Nucleus accumbens (tissue), 56 donors: ENCODE measurements at regions not wholly inside any gene's neighbourhood (a gene's known extent, or its start where the extent isn't known, plus 50 kb on each side); places are given as distances from the start of the nearest gene placed in this dataset.
A peak's percentile ranks its signal among the peaks of the same experiment; 100 is the strongest.

ENCODE experiments used
- DNase-seq, 56 donors: peaks; one replicate each; lab custom pipeline; 2025; lab: John Stamatoyannopoulos, UW

DNA sequence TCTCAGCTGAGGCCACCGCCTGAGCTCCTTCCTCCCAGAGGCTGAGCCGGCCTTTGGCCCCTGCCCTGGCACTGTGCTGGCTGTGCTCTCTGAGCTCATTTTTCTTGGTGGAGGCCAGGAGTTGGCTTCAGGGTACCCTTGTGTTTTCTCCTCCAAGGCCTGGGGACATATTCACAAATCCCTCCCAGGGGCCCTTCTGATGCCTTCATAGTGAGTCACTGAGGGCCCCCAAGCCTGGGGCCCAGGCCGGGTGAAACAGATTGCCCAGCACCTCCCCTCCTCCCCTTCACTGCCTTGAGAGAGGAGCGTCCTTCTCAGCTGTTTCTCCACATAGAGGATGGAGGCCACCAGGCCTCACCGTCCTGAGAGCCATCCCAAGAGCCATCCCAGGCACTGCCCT, 105.8 kb downstream of the SIK1 start:
- no peak for DNase-seq

DNA sequence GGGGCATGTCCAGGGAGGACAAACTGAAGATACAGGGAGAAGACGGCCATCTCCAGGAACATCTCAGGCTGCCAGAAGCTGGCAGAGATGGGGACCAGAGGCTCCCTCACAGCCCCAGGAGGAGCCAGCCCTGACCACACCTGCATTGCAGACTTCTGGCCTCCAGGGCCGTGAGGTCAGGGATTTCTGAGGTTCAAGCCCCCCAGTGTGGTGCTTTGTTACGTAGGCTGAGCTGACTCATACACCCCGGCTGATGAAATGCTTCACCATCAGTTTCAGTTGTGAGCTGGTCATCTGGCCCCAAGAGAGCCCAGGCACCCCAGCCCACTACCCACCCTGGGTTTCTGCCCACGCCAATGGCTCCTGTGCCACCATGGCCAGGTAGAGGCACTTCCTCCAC, 106.4 kb downstream of the SIK1 start:
- DNase-seq: no peak

DNA sequence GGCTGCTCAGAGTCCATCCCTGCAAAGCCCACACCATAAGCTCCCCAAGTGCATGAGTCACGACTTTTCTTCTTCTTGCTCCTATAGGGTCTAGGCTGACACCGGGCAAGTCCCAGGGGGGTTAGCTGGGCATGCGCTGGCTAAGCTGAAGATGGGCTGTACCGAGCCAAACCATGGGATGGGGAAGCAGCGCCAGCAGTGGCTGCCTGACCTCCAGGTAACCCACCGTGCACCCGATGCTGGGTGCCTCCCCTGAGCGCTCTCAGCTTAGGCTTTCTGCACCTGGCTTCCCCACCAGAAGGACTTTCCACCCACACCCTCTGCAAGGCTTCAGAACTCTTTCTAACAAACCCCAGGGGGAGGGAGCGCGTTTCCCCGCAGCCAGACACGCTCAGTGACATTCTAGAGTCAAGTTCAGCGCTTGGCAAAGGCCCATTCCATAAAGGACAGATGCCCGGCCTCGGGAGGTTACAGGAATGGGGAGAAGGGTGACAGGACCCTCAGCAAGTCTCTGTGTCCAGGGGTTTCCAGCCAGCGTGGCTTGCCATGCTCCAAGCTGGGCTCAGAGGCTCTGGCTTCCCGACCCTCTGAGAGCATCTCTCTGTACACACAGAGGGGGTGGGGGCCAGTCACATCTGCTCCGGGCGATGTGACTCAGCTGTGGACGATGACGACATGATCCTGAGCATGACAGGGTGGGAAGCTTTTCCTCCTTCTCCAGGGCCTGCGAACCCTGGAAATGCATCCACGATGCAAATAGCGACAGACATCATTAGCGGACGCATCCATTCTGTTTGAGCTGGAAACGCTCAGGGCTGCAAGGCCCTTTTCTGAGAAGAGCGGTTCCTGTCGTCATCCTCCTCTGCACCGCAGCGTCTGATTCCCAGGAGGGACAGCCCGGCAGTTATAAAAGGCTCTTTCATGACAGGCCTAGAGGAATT, 107.8 kb downstream of the SIK1 start:
- DNase-seq: peak in 14 of 56 donors; percentile 9 to 78 (median 26)

DNA sequence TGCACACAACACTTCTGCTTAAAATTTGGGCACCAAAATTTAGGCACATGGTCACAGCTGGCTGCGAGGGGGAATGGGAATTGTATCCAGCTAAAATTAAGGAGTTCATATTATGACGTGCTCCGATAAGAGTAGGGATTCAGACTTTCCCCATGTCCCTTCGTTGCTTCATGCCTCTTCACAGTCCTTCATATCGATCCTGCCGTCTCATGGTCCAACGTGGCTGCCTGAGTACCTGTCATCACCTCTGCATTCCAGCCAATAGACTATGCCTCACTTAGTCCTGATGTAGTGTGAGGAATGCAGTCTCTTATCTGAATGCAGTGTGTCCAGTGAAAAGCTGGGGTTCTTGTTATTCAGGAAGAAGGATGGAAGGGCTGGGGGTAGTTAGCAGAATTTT, 108.6 kb downstream of the SIK1 start:
- DNase-seq: no peak

DNA sequence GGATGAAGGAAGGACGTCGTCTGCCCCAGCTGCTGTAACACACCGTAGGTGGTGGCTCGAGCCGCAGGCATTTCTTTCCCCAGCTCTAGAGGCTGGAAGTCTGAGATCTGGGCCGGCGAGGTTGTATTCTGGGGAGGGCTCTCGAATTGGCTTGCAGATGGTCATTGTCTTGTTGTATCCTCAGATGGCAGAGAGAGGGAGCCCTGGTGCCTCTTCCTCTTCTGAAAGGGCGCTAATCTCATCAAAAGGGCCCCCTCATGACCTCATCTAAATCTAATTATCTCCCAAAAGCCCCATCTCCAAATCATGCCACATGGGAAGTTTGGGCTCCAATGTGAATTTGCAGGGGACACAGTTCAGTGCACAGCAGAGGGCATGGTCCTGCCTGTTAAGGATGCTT, 109.0 kb downstream of the SIK1 start:
- no peak for DNase-seq

DNA sequence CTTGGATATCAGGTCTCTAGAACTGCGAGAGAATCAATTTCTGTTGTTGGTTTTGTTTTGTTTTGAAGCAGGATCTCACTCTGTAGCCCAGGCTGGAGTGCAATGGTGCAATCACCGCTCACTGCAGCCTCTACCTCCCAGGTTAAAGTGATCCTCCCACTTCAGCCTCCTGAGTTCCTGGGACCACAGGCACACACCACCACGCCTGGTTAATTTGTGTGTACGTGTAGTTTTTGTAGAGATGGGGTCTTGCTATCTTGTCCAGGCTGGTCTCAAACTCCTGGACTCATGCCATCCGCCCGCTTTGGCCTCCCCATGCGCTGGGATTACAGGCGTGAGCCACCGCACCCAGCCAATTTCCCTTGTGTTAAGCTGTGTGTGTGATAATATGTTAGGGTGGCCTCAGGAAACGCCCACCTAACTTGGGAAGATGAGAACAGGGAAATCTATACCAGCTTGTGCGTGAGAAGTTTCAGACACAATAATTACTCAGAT, 109.6 kb downstream of the SIK1 start:
- no peak for DNase-seq

DNA sequence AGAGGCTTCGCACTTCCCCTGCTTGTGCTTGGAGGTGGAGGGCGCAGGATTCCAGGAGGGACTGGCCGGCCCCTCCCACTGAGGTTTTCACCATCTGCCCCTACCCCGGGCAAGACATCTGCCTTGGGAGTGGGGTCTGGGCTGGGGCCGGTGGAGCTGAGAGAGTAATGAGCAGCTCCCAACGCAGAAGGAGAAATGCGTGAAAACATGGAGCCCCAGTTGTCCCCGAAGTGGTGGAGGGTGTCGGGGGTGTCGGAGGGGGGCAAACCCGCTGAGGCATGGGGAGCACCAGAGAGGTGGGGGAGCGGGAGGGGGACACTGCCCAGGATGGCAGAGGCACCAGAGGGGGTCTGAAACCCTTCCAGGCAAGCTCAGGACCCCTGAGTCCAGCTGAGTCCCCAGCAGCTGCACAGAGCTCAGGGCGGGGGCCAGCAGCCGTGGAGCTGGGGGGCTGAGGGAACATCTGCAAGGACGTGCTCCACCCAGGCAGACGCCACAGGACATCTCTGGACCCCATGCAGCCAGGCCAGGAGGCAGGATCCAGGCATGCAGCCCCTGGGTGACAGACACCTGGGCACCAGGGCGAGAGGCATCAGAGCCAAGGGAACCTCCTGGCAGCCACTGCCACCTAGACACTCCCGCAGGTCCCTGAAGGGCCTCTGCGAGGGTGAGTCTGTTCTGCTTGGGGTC, 110.6 kb downstream of the SIK1 start:
- no peak for DNase-seq

DNA sequence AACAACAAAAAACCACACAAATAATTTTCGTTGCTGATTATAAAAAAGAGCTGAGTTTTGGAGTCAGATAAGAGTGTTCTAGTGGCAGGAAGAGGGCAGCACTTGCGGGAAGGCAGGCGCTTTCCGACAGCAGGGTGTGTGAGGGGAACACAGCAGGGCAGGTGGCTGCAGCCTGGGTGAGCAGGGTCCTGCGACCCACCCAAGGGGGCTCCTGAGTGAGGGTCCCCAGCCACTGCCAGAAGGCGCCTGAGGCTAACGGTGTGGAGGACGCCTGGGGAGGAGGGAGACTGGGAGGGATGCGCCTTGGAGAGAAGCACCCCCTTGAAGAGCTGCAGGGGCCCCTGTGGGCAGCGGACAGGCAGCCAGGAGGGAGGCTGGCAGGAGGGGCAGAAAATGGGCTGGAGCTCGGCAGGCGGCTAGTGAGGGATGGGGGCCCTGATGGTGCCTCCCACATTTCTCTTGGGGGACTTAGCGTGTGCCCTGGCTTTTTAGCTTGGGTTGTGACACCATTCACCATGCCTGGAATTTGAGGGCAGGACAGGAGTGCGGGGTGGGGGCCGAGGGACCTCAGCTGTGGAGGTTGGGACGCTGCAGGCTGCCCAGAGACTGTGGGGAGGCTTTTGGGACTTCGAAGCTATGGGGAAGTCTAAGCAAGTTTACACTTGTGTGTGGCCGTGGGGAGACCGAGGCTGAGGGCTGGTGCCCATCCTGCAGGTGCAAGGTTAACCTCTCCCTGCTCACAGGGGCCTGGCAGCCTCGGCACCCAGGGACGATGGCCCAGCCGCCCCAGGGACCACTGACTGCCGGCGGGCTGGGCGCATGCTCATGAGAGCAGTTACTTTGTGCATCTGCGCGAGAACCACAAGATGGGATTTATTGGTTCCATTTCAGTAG, 111.4 kb downstream of the SIK1 start:
- DNase-seq: no peak

DNA sequence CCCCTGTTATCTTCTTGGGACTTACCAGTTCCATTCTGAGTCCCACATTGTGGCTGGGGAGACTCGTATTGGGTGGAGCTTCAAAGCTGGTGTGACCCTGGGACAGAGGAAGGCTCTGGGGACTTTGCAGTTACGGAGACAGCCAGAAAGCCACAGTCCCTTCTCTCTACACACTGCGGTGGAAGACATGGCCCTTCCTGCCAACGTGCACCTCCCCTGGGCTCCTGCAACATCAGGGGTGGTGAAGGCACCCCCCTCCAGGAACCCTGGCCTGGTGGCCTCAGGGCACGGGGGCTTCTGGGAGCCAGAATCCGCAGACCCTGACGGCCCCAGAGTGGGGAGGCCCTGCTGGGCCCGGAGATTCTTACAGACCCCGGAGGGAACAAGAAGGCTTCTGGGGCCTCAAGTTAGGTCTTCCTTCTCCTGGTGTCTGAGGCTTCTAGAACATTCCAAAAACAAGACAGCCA, 113.0 kb downstream of the SIK1 start:
- DNase-seq: no peak

DNA sequence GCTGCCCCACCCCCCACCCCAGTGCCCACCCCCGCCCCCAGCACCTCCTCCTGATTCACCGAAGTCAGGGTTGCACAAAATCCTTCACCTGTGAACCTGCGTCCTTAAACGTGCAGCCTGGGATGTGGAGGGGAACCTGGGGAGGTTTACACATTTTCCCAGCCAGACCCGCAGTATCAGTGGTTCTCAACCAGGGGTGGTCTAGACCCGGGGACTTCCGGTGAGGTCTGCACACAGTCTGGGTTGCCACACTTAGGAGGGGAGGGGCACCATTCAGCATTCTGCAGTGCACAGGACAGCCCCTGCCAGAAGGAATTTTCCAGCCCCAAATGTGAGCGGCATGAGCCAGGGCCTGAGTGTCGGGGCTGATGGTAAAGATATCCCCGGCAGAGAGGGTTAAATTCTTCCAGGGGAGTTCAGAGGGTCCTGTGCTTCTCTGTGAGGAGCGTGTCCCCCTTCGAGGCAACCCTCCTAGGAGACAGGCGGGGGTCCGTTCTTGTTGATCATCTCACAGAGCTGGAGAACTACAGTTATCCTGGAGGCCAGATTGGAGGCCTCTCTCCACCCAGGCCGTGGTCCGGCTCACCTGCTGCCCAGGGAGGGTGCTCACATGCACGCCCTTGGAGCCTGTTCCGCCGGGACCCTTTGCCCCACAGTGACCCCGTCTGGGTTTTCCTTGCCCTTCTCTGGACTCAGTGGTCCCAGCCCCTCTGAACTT, 113.6 kb downstream of the SIK1 start:
- no peak for DNase-seq

DNA sequence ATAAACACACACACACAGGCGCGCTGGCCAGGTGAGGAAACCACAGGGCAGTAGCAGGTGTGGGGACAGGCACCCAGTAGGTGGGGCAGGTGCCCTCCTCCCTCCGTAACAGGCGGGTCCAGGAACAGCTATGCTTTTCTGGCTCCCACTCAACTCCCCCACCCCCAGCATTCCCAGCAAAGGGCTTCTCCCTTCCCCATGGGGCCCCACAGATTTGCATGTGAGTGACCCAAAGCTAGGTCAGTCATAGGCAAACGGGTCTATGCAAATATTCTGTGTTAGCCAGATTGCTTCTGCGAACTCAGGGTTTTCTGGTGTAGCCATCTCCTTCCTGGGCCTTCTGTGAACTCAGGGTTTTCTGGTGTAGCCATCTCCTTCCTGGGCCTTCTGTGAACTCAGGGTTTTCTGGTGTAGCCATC, 114.2 kb downstream of the SIK1 start:
- DNase-seq: no peak

DNA sequence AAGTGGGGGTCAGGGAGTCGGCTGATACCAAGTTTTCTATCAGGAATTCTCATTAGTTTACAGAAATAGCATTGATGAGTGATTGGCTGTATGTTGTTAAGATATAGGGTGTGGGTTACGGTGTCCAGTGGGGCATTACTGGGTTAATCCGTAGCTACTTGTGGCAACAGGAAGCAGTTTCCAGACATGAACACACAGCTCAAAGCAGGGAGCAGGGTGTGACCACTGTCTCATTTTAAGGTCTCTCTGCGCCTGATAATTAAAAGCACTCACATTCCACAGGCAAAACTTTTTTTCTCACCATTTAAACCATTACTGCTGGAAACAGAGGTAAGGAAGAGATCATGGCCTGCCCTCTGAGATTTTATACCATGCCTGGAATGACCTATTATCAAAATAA, 114.9 kb downstream of the SIK1 start:
- no peak for DNase-seq

DNA sequence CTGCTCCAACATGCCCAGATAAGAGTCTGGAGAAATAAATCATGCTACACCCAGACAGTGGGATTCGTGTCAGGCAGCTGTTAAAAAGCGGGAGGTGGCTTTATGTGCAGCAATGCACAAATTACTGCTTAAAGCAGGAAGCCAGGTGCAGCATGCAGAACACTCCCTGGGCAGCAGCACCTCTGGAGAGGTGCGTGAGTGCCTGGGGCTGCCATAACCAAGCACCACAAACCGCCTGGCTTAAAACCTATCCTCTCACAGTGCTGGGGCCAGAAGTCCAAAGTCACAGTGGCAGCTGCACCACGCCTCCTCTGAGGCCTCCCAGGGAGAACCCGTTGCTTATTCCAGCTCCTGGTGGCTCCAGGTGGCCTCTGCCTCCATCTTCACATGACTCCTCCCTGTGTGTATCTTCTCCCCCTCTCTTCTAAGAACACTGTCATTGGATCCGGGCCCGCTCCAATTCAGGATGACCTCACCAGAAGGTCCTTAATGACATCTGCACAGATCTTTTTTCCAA, 115.6 kb downstream of the SIK1 start:
- DNase-seq: no peak

DNA sequence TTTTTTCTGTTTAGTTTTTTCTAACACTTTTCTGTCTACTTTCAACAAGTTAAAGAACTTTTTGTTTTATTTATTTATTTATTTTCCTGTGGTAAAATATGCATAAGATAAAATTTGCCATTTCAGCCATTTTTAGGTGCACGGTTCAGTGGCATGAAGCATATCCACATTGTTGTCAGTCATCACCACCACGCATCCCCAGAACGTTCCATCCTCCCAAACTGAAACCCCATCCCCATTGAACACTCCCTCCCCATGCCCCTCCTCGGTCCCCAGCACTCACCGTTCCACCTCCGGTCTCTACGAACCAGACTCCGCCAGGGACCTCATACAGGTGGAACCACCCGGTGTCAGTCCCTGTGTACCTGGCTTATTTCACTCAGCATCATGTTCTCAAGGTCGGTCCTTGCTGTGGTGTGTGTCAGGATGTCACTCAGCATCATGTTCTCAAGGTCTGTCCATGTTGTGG, 118.1 kb downstream of the SIK1 start:
- DNase-seq: no peak

DNA sequence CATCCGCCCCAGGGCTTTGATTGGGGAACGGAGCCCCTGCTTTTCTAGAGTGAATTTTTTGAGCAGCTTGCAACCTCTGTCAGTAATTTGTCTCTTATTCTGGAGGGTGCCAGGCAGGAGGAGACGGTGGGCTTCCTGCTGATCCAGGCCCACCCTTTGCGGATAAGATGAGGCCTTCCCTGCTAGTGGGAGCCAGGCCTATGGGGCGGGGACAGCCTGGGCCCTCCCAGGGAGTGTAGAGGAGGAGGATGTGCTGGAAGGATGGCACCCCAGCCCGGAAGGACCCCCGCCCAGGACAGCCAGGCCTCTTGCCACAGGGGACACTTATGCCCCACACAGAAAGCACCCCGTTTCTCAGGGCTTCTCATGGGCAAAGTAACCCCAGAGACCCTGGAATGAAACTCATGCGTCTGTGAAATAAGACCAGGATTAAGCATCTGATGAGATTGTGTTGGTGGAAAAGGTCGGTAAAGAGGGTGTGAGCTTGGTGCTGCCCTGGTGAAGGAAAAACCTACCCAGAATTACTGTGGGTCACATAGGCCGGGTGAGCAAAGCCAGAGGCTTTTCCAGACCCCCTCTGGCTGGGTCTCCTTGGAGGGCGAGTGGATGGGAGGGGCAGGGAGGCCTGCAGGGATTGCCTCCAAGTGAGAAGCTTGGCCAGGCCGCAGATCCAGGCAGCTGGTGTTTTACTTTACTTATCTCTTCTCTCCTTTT, 118.7 kb downstream of the SIK1 start:
- DNase-seq: no peak

DNA sequence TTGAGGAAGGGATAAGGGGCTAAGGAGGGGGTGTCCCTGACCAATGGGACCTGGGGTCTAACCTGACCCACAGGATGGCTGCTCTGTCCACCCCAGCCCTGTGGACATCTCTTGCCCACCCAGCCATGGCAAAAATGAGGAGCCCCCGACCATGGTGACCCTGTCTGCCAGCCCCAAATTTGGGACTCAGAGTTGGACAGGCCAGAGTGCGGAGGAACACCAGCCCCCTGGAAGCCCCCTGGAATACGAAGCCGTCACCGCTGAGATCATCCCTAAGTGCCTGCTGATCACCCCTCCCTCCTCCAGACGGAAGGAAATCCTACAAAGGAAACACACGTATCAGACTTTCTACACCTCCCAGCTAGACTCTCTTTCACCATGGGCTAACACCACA, 119.3 kb downstream of the SIK1 start:
- no peak for DNase-seq

DNA sequence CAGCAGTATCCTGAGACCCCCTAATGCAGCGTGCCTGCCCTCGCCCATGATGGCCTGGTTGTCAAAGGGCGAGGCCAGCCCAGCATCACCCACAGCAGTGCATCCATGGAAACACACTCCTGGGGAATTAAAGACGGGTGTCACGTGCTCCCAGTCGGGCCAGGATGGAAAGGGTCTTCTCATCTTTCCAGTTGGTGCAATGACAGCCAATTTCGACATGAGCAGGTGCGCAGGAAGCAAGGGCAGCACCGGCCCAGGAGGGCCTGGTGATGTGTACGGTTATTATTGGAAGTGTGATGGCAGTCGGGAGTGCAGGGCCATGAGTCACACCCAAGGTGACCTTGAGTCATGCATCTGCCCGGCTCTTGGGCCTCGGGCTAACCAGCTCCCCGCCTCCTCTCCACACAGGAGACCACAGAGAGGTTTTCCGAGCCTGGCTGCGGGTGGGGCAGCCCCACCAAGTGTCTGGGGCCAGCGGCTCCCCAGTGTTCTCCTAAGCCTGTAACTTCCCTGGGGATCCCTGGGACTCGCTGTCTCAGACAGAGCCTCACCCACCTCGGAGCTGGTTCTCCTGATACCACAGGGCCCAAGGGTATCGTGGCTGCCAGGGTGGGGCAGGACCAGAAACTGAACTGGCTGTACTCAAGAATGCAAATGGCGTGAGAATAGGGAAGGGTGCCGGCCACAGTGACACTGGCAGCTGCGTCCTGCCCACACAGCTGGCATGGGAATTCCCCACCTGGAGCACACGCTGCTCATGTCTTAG, 119.8 kb downstream of the SIK1 start:
- DNase-seq: no peak

DNA sequence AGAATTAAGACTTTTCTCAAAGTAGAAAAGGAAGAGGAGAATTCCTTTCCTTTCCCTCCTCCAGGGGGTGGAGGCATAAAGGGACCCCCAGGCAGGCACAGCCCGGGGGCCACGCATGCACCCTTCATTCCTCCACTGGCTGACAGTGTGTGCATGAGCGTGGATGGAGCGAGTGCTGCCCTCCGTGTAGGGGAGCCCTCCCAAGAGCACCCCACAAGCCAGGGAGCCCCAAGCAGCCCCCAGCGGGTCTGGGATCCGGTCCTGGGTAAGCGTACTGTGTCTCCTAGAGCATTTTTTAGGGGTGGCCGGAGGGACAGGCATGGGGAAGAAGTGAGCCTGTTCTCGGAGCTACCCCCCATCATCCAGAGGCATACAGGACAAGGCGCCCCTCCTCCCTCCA, 120.5 kb downstream of the SIK1 start:
- DNase-seq: no peak
